ENCODE measurements at regions not wholly inside any gene's neighbourhood (a gene's known extent, or its start where the extent isn't known, plus 50 kb on each side); places are given as distances from the start of the nearest gene placed in this dataset.

- Histone ChIP-seq H3F3A (ENCODE audit: insufficient read depth, low read length) (no peaks in the 10 kb centered on the region), H3K36me3 (ENCODE audit: insufficient read depth, low read length) (no peaks in the 10 kb centered on the region), H3K79me2 (ENCODE audit: insufficient read depth, low read length) (no peaks in the 10 kb centered on the region), H4K20me1 (ENCODE audit: insufficient read depth, low read length) (no peaks in the 10 kb centered on the region), H3K9me3 (ENCODE audit: low read length) (no peaks in the 10 kb centered on the region), H2AFZ (ENCODE audit: low read length) (no peak overlapping the region), H3K4me1 (ENCODE audit: insufficient read depth, low read length, severe bottlenecking) (no peaks in the 10 kb centered on the region), H3K27ac (ENCODE audit: low read depth, low read length, poor library complexity, severe bottlenecking) (no peak overlapping the region), H3K9ac (ENCODE audit: low read length) (no peak overlapping the region), H3K4me3 (ENCODE audit: low read depth, low read length, poor library complexity, severe bottlenecking) (no peak overlapping the region), H3K9me2 (ENCODE audit: low read depth, low read length) (no peaks in the 10 kb centered on the region), H3K4me2 (ENCODE audit: low read length) (no peak overlapping the region), H3K27me3 (ENCODE audit: insufficient read depth, low read length) (0 out of 2 replicates have a peak, but pooled peaks cover 3% of the 10 kb centered on the region)
- TF ChIP-seq EZH2 (IDR thresholded peaks at IDR 0.05; ENCODE audit: borderline replicate concordance, low read length): no peak
- TF ChIP-seq CTCF (IDR thresholded peaks at IDR 0.05; ENCODE audit: low read length): no peak
Observed at GRCh38 chr10:78966844-78967488, 101.8 kb upstream of the ZMIZ1 start.

- Histone ChIP-seq H3K4me2 (ENCODE audit: low read length) (no peak overlapping the region), H2AFZ (ENCODE audit: low read length) (no peak overlapping the region)
Observed at GRCh38 chr10:78968300-78968942, 100.3 kb upstream of the ZMIZ1 start.

DNA sequence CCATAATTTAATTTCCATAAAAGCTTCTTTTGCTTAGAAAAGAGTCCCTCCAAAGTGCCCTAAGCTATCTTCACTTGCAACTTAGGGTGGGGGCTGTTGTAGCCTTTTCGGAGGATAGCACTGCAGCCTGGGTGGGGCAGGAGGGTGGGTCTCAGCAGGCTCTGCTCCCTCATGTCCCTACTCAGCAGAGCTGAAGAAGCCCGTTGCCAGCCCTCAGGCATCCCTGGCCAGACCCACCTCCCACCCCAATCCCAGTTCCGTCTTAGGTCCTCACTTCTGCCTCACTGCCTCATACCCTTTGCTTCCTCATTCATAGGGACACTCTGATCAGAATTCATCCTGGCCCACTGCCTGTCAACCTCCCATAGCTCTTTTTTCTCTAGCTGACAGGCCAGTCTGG is 99.8 kb upstream of the ZMIZ1 start:
- Histone ChIP-seq H4K20me1 (ENCODE audit: insufficient read depth, low read length) (no peaks in the 10 kb centered on the region), H3K4me2 (ENCODE audit: low read length) (no peak overlapping the region), H3K36me3 (ENCODE audit: insufficient read depth, low read length) (no peaks in the 10 kb centered on the region), H3F3A (ENCODE audit: insufficient read depth, low read length) (no peaks in the 10 kb centered on the region), H3K9ac (ENCODE audit: low read length) (no peak overlapping the region), H2AFZ (ENCODE audit: low read length) (no peak overlapping the region), H3K79me2 (ENCODE audit: insufficient read depth, low read length) (no peaks in the 10 kb centered on the region), H3K9me2 (ENCODE audit: low read depth, low read length) (no peaks in the 10 kb centered on the region), H3K27ac (ENCODE audit: low read depth, low read length, poor library complexity, severe bottlenecking) (no peak overlapping the region), H3K4me1 (ENCODE audit: insufficient read depth, low read length, severe bottlenecking) (peaks cover 6% of the 10 kb centered on the region), H3K27me3 (ENCODE audit: insufficient read depth, low read length) (0 out of 2 replicates have a peak, but pooled peaks cover 3% of the 10 kb centered on the region), H3K4me3 (ENCODE audit: low read depth, low read length, poor library complexity, severe bottlenecking) (no peak overlapping the region), H3K9me3 (ENCODE audit: low read length) (no peaks in the 10 kb centered on the region)
- no peak for TF ChIP-seq CTCF (IDR thresholded peaks at IDR 0.05; ENCODE audit: low read length)
- no peak for TF ChIP-seq EZH2 (IDR thresholded peaks at IDR 0.05; ENCODE audit: borderline replicate concordance, low read length)

More at GRCh38 chr10:78968300-78968942, 100.3 kb upstream of the ZMIZ1 start:
- H3K27me3 ChIP-seq (ENCODE audit: insufficient read depth, low read length): 0 out of 2 replicates have a peak, but pooled peaks cover 3% of the 10 kb centered on the region
- no peaks in the 10 kb centered on the region for H3K9me2 ChIP-seq (ENCODE audit: low read depth, low read length)
- H3K79me2 ChIP-seq (ENCODE audit: insufficient read depth, low read length): no peaks in the 10 kb centered on the region
- H3K9ac ChIP-seq (ENCODE audit: low read length): no peak overlapping the region
- no peaks in the 10 kb centered on the region for H3F3A ChIP-seq (ENCODE audit: insufficient read depth, low read length)
- no peak overlapping the region for H3K27ac ChIP-seq (ENCODE audit: low read depth, low read length, poor library complexity, severe bottlenecking)
- no peak overlapping the region for H3K4me3 ChIP-seq (ENCODE audit: low read depth, low read length, poor library complexity, severe bottlenecking)
- TF ChIP-seq CTCF (IDR thresholded peaks at IDR 0.05; ENCODE audit: low read length): no peak
- no peak for TF ChIP-seq EZH2 (IDR thresholded peaks at IDR 0.05; ENCODE audit: borderline replicate concordance, low read length)
- no peaks in the 10 kb centered on the region for H4K20me1 ChIP-seq (ENCODE audit: insufficient read depth, low read length)
- H3K9me3 ChIP-seq (ENCODE audit: low read length): no peaks in the 10 kb centered on the region
- no peaks in the 10 kb centered on the region for H3K36me3 ChIP-seq (ENCODE audit: insufficient read depth, low read length)
- peaks cover 5% of the 10 kb centered on the region for H3K4me1 ChIP-seq (ENCODE audit: insufficient read depth, low read length, severe bottlenecking)
